Immature natural killer cell (primary cell): ENCODE measurements at regions not wholly inside any gene's neighbourhood (a gene's known extent, or its start where the extent isn't known, plus 50 kb on each side); places are given as distances from the start of the nearest gene placed in this dataset.

Experiments
- DNase-seq, 3 donors: peaks; one replicate each; pipeline ENCODE4 v3.0.0; 2022; ENCODE audit warnings: mixed read lengths in 1 of 3
- H3K27ac Mint-ChIP-seq, 6 donors: one replicate each; pipeline ENCODE4 v1.8.0; 2020; ENCODE audit warnings: mixed read lengths in 6 of 6, mild to moderate bottlenecking in 5 of 6, inconsistent platforms in 4 of 6, moderate library complexity in 3 of 6
- H3K27me3 Mint-ChIP-seq, 3 donors: one replicate each; pipeline ENCODE4 v1.8.0; 2020 to 2021; ENCODE audit warnings: low read depth in 3 of 3, mild to moderate bottlenecking in 3 of 3, mixed read lengths in 3 of 3, moderate library complexity in 3 of 3, inconsistent platforms in 1 of 3
- H3K36me3 Mint-ChIP-seq, 3 donors: one replicate each; pipeline ENCODE4 v1.8.0; 2020; ENCODE audit warnings: mixed read lengths in 3 of 3, inconsistent platforms in 2 of 3, mild to moderate bottlenecking in 2 of 3
- H3K4me1 Mint-ChIP-seq, 2 donors: one replicate each; pipeline ENCODE4 v1.8.0; 2020; ENCODE audit warnings: inconsistent platforms in 2 of 2, mild to moderate bottlenecking in 2 of 2, mixed read lengths in 2 of 2, moderate library complexity in 1 of 2
- H3K4me3 Mint-ChIP-seq, 5 donors: one replicate each; pipeline ENCODE4 v1.8.0; 2020; ENCODE audit warnings: mild to moderate bottlenecking in 5 of 5, mixed read lengths in 5 of 5, inconsistent platforms in 3 of 5, moderate library complexity in 3 of 5
- H3K9me3 Mint-ChIP-seq, 6 donors: one replicate each; pipeline ENCODE4 v1.8.0; 2020; ENCODE audit warnings: mild to moderate bottlenecking in 6 of 6, mixed read lengths in 6 of 6, inconsistent platforms in 4 of 6, moderate library complexity in 3 of 6

DNA sequence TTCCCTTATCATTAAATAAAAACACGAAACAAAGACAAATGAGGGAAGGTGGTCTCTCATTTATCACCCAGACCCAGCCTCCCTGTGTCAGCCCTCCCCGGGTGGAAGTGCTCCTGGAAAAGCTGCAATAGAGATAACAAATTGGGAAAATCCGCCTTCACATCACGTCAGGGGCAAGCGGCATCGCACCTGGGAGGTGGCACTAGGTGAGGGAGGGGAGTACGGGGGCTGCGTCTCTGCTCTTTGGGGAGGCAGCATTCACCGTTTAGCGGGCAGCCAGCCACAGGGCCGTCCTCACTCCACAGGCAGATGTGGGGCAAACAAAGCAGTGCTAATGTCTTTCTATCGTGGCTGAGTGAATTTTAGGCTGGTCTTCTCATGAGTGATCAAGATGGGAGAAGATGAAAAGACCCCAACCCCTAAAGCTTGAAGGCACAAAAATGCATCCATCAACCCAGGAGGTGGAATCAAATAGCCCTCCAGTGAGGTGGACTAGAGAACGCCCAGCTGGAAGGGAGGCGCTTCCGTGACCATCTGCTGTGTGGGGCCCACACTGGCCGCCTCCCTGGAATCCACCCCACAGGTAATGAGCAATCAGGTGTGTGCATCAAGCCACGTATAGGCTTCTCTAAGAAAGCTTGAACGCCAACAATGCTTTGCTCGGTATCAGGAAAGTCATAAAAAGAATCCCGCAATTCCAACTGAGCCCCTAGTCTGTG, 629.5 kb downstream of the BRD1 start:
- Mint-ChIP-seq H3K9me3 (no peaks in the 10 kb centered on the region), H3K27ac (no peak overlapping the region), H3K4me3 (no peak overlapping the region), H3K27me3 (peaks cover 0 to 2% (median 0%) of the 10 kb centered on the region in 3 donors), H3K4me1 (no peaks in the 10 kb centered on the region), H3K36me3 (no peaks in the 10 kb centered on the region)
- no peak for DNase-seq

GRCh38 chr22:49197505-49197904, 630.2 kb downstream of the BRD1 start:
- H3K36me3 Mint-ChIP-seq, result no peaks in the 10 kb centered on the region
- H3K27me3 Mint-ChIP-seq, result peaks cover 0 to 2% (median 0%) of the 10 kb centered on the region in 3 donors
- H3K9me3 Mint-ChIP-seq, result no peaks in the 10 kb centered on the region
- no peak overlapping the region for H3K4me3 Mint-ChIP-seq
- no peak overlapping the region for H3K27ac Mint-ChIP-seq
- no peaks in the 10 kb centered on the region for H3K4me1 Mint-ChIP-seq
- DNase-seq, result no peak

DNA sequence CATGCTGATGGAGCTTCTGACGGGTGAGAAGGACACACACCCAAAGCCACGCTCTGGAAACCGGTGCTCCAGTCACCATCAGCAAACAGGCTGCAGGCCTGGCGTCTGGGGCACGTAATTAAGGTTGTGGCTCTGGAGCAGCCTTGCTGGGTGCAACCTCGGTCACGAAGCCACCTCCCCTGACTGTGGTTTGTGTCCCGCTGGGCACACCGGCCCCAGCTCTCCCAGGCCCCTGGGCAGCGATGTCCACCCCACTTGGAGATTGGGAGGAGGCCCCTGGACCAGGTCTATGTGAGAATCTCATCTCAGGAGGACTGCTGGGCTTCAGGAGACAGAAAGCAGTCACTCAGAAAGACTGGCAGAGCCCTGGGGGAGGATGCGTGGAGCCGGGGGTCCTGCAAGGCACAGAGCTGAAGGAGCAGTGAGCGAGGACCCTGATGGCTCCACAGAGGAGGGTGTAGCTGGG, 631.6 kb downstream of the BRD1 start:
- H3K27me3 Mint-ChIP-seq, result peaks cover 0 to 2% (median 0%) of the 10 kb centered on the region in 3 donors
- no peak for DNase-seq
- no peak overlapping the region for H3K4me3 Mint-ChIP-seq
- H3K27ac Mint-ChIP-seq, result no peak overlapping the region
- H3K36me3 Mint-ChIP-seq, result no peaks in the 10 kb centered on the region
- H3K9me3 Mint-ChIP-seq, result no peaks in the 10 kb centered on the region
- no peaks in the 10 kb centered on the region for H3K4me1 Mint-ChIP-seq

- no peak overlapping the region for H3K4me3 Mint-ChIP-seq
- peaks cover 0 to 2% (median 0%) of the 10 kb centered on the region in 3 donors for H3K27me3 Mint-ChIP-seq
- H3K9me3 Mint-ChIP-seq, result no peaks in the 10 kb centered on the region
- no peaks in the 10 kb centered on the region for H3K36me3 Mint-ChIP-seq
- H3K4me1 Mint-ChIP-seq, result no peaks in the 10 kb centered on the region
- H3K27ac Mint-ChIP-seq, result no peak overlapping the region
- no peak for DNase-seq
These were observed 632.0 kb downstream of the BRD1 start for GRCh38 chr22:49195636-49196035.

DNA sequence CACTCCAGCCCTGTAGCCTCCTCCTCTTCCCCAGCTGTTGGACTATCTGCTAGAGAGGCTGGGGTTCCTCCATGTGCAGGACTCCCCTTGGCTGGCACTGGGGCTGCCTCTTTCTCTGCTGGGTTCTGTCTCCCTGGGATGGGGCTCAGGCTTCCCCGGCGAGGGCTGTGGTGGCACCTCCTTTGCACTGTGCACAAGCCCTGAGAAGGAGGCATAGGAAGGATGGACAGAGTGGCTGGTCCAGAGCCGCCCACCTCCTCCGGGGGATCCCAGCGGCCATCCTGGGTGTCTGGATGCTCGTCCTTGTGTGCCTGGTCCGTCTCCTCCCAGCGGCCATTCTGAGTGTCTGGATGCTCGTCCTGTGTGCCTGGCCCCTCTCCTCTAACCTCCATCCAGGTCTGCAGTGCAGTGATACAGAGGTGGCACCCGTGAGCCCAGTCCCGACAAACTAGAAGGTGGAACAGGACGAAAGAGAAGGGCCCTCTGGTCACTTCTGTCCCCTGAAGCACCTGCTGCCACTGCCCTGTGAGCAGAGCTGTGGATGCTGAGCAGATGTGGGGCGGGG, 633.7 kb downstream of the BRD1 start:
- H3K9me3 Mint-ChIP-seq, result no peaks in the 10 kb centered on the region
- no peaks in the 10 kb centered on the region for H3K36me3 Mint-ChIP-seq
- H3K4me1 Mint-ChIP-seq, result no peaks in the 10 kb centered on the region
- no peak for DNase-seq
- H3K27me3 Mint-ChIP-seq, result peaks cover 2 to 3% (median 2%) of the 10 kb centered on the region in 3 donors
- H3K4me3 Mint-ChIP-seq, result no peak overlapping the region
- no peak overlapping the region for H3K27ac Mint-ChIP-seq

DNA sequence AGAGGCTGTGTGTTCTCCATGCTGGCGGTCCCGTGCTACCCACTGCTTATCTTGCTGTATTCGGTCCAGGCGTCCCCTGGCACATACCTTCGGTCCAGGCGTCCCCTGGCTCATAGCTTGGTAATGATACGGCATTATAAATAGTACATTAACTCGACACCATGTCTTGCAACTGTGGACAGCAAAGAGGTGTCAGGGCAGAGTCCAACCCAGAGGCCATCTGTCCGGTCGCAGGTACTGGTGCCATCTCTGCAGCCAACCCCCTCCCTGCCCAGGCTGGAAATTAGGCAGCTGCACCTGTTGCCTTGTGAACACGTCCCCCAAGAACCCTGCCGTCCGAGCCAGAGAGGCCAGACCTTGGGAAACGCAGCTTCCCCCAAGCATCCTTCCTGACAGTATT, 634.3 kb downstream of the BRD1 start:
- no peaks in the 10 kb centered on the region for H3K36me3 Mint-ChIP-seq
- no peaks in the 10 kb centered on the region for H3K4me1 Mint-ChIP-seq
- peaks cover 2 to 3% (median 2%) of the 10 kb centered on the region in 3 donors for H3K27me3 Mint-ChIP-seq
- H3K4me3 Mint-ChIP-seq, result no peak overlapping the region
- H3K27ac Mint-ChIP-seq, result no peak overlapping the region
- no peak for DNase-seq
- peaks cover 0 to under 1% (median 0%) of the 10 kb centered on the region in 6 donors for H3K9me3 Mint-ChIP-seq

- peaks cover 2 to 3% (median 2%) of the 10 kb centered on the region in 3 donors for H3K27me3 Mint-ChIP-seq
- H3K36me3 Mint-ChIP-seq, result no peaks in the 10 kb centered on the region
- H3K9me3 Mint-ChIP-seq, result peaks cover 0 to 2% (median 0%) of the 10 kb centered on the region in 6 donors
- DNase-seq, result no peak
- H3K27ac Mint-ChIP-seq, result no peak overlapping the region
- no peaks in the 10 kb centered on the region for H3K4me1 Mint-ChIP-seq
- H3K4me3 Mint-ChIP-seq, result no peak overlapping the region
These were observed 634.8 kb downstream of the BRD1 start for GRCh38 chr22:49192857-49193250.

- H3K27me3 Mint-ChIP-seq, result peaks cover 2 to 3% (median 2%) of the 10 kb centered on the region in 3 donors
- no peaks in the 10 kb centered on the region for H3K4me1 Mint-ChIP-seq
- no peak overlapping the region for H3K27ac Mint-ChIP-seq
- H3K9me3 Mint-ChIP-seq, result peaks cover 0 to 2% (median 0%) of the 10 kb centered on the region in 6 donors
- DNase-seq, result no peak
- H3K4me3 Mint-ChIP-seq, result no peak overlapping the region
- no peaks in the 10 kb centered on the region for H3K36me3 Mint-ChIP-seq
These were observed 635.4 kb downstream of the BRD1 start for GRCh38 chr22:49192180-49192856.

GRCh38 chr22:49191506-49191980, 636.1 kb downstream of the BRD1 start:
- no peaks in the 10 kb centered on the region for H3K4me1 Mint-ChIP-seq
- H3K9me3 Mint-ChIP-seq, result peaks cover 0 to 2% (median 0%) of the 10 kb centered on the region in 6 donors
- H3K4me3 Mint-ChIP-seq, result no peak overlapping the region
- peaks cover 2 to 3% (median 2%) of the 10 kb centered on the region in 3 donors for H3K27me3 Mint-ChIP-seq
- no peak for DNase-seq
- H3K36me3 Mint-ChIP-seq, result no peaks in the 10 kb centered on the region
- H3K27ac Mint-ChIP-seq, result no peak overlapping the region

DNA sequence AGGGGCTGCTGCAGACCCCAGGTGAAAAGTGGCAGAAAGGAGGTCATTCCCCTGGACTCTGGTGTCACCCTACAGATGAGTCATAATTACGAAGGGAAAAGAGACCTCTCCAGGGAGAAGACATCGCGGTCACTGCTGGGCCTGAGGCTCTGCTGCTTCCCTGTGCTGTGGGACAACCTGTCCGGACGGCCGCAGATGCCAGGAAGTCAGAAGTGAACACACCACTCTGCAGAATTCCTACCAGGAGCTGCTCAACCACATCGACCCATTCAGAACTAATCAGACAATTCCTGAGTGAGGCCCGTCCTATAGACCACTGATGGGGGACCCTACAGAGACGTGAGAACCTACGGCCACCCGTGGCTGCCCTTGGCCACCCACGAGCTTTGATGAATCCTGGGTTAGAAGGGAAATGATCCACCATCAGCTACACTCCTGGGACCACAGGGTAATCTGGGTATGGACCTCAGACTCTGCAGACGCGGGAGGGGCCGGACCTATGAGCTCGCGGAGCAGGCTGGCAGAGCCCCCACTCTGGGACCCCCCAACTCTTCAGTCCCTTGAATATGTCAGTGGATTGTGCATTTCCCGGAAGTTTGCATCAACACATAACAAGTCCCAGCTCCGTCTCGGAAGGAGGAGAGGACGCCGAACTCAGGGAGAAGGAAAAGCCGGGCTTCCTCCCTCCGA, 636.7 kb downstream of the BRD1 start:
- Mint-ChIP-seq H3K27ac (no peak overlapping the region), H3K4me1 (no peaks in the 10 kb centered on the region), H3K9me3 (peaks cover 0 to 2% (median 0%) of the 10 kb centered on the region in 6 donors), H3K27me3 (peaks cover 2 to 3% (median 2%) of the 10 kb centered on the region in 3 donors), H3K4me3 (no peak overlapping the region), H3K36me3 (no peaks in the 10 kb centered on the region)
- no peak for DNase-seq

- Mint-ChIP-seq H3K9me3 (peaks cover 0 to 2% (median 0%) of the 10 kb centered on the region in 6 donors), H3K27me3 (peaks cover 2 to 3% (median 2%) of the 10 kb centered on the region in 3 donors), H3K4me3 (no peak overlapping the region), H3K4me1 (no peaks in the 10 kb centered on the region), H3K27ac (no peak overlapping the region), H3K36me3 (no peaks in the 10 kb centered on the region)
- no peak for DNase-seq
These were observed 637.8 kb downstream of the BRD1 start for GRCh38 chr22:49189871-49190270.

- H3K36me3 Mint-ChIP-seq, result no peaks in the 10 kb centered on the region
- peaks cover 0 to 2% (median 0%) of the 10 kb centered on the region in 6 donors for H3K9me3 Mint-ChIP-seq
- no peak overlapping the region for H3K27ac Mint-ChIP-seq
- H3K27me3 Mint-ChIP-seq, result peaks cover 2 to 4% (median 3%) of the 10 kb centered on the region in 3 donors
- no peak for DNase-seq
- no peaks in the 10 kb centered on the region for H3K4me1 Mint-ChIP-seq
- H3K4me3 Mint-ChIP-seq, result no peak overlapping the region
These were observed 639.1 kb downstream of the BRD1 start for GRCh38 chr22:49188591-49188990.

- no peak overlapping the region for H3K4me3 Mint-ChIP-seq
- peaks cover 2 to 4% (median 3%) of the 10 kb centered on the region in 3 donors for H3K27me3 Mint-ChIP-seq
- no peak overlapping the region for H3K27ac Mint-ChIP-seq
- H3K36me3 Mint-ChIP-seq, result no peaks in the 10 kb centered on the region
- H3K9me3 Mint-ChIP-seq, result peaks cover 0 to 2% (median 0%) of the 10 kb centered on the region in 6 donors
- no peak for DNase-seq
- no peaks in the 10 kb centered on the region for H3K4me1 Mint-ChIP-seq
These were observed 639.6 kb downstream of the BRD1 start for GRCh38 chr22:49188091-49188490.
